ENCODE measurements at regions not wholly inside any gene's neighbourhood (a gene's known extent, or its start where the extent isn't known, plus 50 kb on each side); places are given as distances from the start of the nearest gene placed in this dataset.

GRCh38 chr7:10076660-10077300 is 896.9 kb upstream of the PHF14 start:
- Histone ChIP-seq H3K4me2 (ENCODE audit: low read length) (no peak overlapping the region), H3F3A (ENCODE audit: insufficient read depth, low read length, poor library complexity, severe bottlenecking) (no peaks in the 10 kb centered on the region), H3K79me2 (replicated peaks; ENCODE audit: insufficient read depth, low read length) (no peaks in the 10 kb centered on the region), H3K9me3 (ENCODE audit: low read length) (no peaks in the 10 kb centered on the region), H3K9me2 (ENCODE audit: insufficient read depth, low read length) (no peaks in the 10 kb centered on the region), H3K9ac (ENCODE audit: low read length) (no peak overlapping the region), H3K27me3 (ENCODE audit: insufficient read depth, low read depth, low read length) (no peaks in the 10 kb centered on the region), H2AFZ (ENCODE audit: low read depth, low read length) (no peak overlapping the region), H3K36me3 (ENCODE audit: insufficient read depth, low read length) (no peaks in the 10 kb centered on the region), H4K20me1 (ENCODE audit: insufficient read depth) (no peaks in the 10 kb centered on the region), H3K4me3 (ENCODE audit: low read length) (no peak overlapping the region), H3K27ac (ENCODE audit: low read length) (no peak overlapping the region)
- TF ChIP-seq EZH2 (IDR thresholded peaks at IDR 0.05; ENCODE audit: borderline replicate concordance, insufficient read depth, low read length, poor library complexity, severe bottlenecking), result no peak
- no peak for TF ChIP-seq CTCF (IDR thresholded peaks at IDR 0.05; ENCODE audit: poor library complexity, severe bottlenecking)
- no peak for TF ChIP-seq TAF1 (IDR thresholded peaks at IDR 0.05; ENCODE audit: low read depth)
- TF ChIP-seq POLR2AphosphoS5 (IDR thresholded peaks at IDR 0.05), result no peak
- no peak for TF ChIP-seq SMC3 (conservative IDR thresholded peaks at IDR 0.05; ENCODE audit: poor library complexity)
- TF ChIP-seq RAD21 (conservative IDR thresholded peaks at IDR 0.05), result no peak
- no peak for TF ChIP-seq REST (IDR thresholded peaks at IDR 0.05; ENCODE audit: borderline replicate concordance)
- no peak for TF ChIP-seq EP300 (conservative IDR thresholded peaks at IDR 0.05; ENCODE audit: poor library complexity, severe bottlenecking)
- TF ChIP-seq MXI1 (conservative IDR thresholded peaks at IDR 0.05; ENCODE audit: poor library complexity, severe bottlenecking), result no peak

GRCh38 chr7:10079572-10079971 is 894.1 kb upstream of the PHF14 start:
- TF ChIP-seq EP300 (conservative IDR thresholded peaks at IDR 0.05; ENCODE audit: poor library complexity, severe bottlenecking) (no peak), EZH2 (IDR thresholded peaks at IDR 0.05; ENCODE audit: borderline replicate concordance, insufficient read depth, low read length, poor library complexity, severe bottlenecking) (no peak), CTCF (IDR thresholded peaks at IDR 0.05; ENCODE audit: poor library complexity, severe bottlenecking) (no peak), RAD21 (conservative IDR thresholded peaks at IDR 0.05) (no peak), REST (IDR thresholded peaks at IDR 0.05; ENCODE audit: borderline replicate concordance) (no peak), MXI1 (conservative IDR thresholded peaks at IDR 0.05; ENCODE audit: poor library complexity, severe bottlenecking) (no peak), TAF1 (IDR thresholded peaks at IDR 0.05; ENCODE audit: low read depth) (no peak), SMC3 (conservative IDR thresholded peaks at IDR 0.05; ENCODE audit: poor library complexity) (no peak), POLR2AphosphoS5 (IDR thresholded peaks at IDR 0.05) (no peak)

More at GRCh38 chr7:10079572-10079971, 894.1 kb upstream of the PHF14 start:
- Histone ChIP-seq H3K9me3 (ENCODE audit: low read length) (no peaks in the 10 kb centered on the region), H3K9me2 (ENCODE audit: insufficient read depth, low read length) (no peaks in the 10 kb centered on the region), H2AFZ (ENCODE audit: low read depth, low read length) (no peak overlapping the region), H3K4me3 (ENCODE audit: low read length) (no peak overlapping the region), H3K27me3 (ENCODE audit: insufficient read depth, low read depth, low read length) (no peaks in the 10 kb centered on the region), H3K9ac (ENCODE audit: low read length) (no peak overlapping the region), H3K36me3 (ENCODE audit: insufficient read depth, low read length) (no peaks in the 10 kb centered on the region), H3K79me2 (replicated peaks; ENCODE audit: insufficient read depth, low read length) (no peaks in the 10 kb centered on the region), H3F3A (ENCODE audit: insufficient read depth, low read length, poor library complexity, severe bottlenecking) (no peaks in the 10 kb centered on the region), H3K27ac (ENCODE audit: low read length) (no peak overlapping the region), H4K20me1 (ENCODE audit: insufficient read depth) (no peaks in the 10 kb centered on the region), H3K4me2 (ENCODE audit: low read length) (no peak overlapping the region)

All from neural cell (in vitro differentiated cells).